ENCODE measurements at regions not wholly inside any gene's neighbourhood (a gene's known extent, or its start where the extent isn't known, plus 50 kb on each side); places are given as distances from the start of the nearest gene placed in this dataset.

- in situ Hi-C loops (cut with MboI; ENCODE audit: low sequenced_read_pairs) = no loop called here
Measured at GRCh38 chr22:47391169-47392053, 629.0 kb downstream of the TBC1D22A start.

GRCh38 chr22:47390026-47390970 is 627.8 kb downstream of the TBC1D22A start:
- in situ Hi-C loops (cut with MboI; ENCODE audit: low sequenced_read_pairs) = no loop called here

GRCh38 chr22:47389201-47389600 is 626.8 kb downstream of the TBC1D22A start:
- in situ Hi-C loops (cut with MboI; ENCODE audit: low sequenced_read_pairs) = no loop called here

GRCh38 chr22:47388778-47389177 is 626.3 kb downstream of the TBC1D22A start:
- in situ Hi-C loops (cut with MboI; ENCODE audit: low sequenced_read_pairs) = no loop called here

- in situ Hi-C loops (cut with MboI; ENCODE audit: low sequenced_read_pairs) = no loop called here
Measured at GRCh38 chr22:47388331-47388730, 625.9 kb downstream of the TBC1D22A start.

- in situ Hi-C loops (cut with MboI; ENCODE audit: low sequenced_read_pairs) = no loop called here
Measured at GRCh38 chr22:47386812-47387510, 624.5 kb downstream of the TBC1D22A start.

- in situ Hi-C loops (cut with MboI; ENCODE audit: low sequenced_read_pairs) = no loop called here
Measured at GRCh38 chr22:47384977-47385376, 622.5 kb downstream of the TBC1D22A start.

- in situ Hi-C loops (cut with MboI; ENCODE audit: low sequenced_read_pairs) = no loop called here
Measured at GRCh38 chr22:47382164-47382890, 619.9 kb downstream of the TBC1D22A start.

- in situ Hi-C loops (cut with MboI; ENCODE audit: low sequenced_read_pairs) = no loop called here
Measured at GRCh38 chr22:47381240-47381639, 618.8 kb downstream of the TBC1D22A start.

- in situ Hi-C loops (cut with MboI; ENCODE audit: low sequenced_read_pairs) = no loop called here
Measured at GRCh38 chr22:47380692-47381091, 618.2 kb downstream of the TBC1D22A start.

- in situ Hi-C loops (cut with MboI; ENCODE audit: low sequenced_read_pairs) = no loop called here
Measured at GRCh38 chr22:47379037-47379436, 616.6 kb downstream of the TBC1D22A start.

- in situ Hi-C loops (cut with MboI; ENCODE audit: low sequenced_read_pairs) = no loop called here
Measured at GRCh38 chr22:47377926-47378560, 615.6 kb downstream of the TBC1D22A start.

GRCh38 chr22:47376901-47377505 is 614.6 kb downstream of the TBC1D22A start:
- in situ Hi-C loops (cut with MboI; ENCODE audit: low sequenced_read_pairs) = no loop called here

- in situ Hi-C loops (cut with MboI; ENCODE audit: low sequenced_read_pairs) = no loop called here
Measured at GRCh38 chr22:47376322-47376700, 613.9 kb downstream of the TBC1D22A start.

- in situ Hi-C loops (cut with MboI; ENCODE audit: low sequenced_read_pairs) = no loop called here
Measured at GRCh38 chr22:47375621-47376321, 613.3 kb downstream of the TBC1D22A start.

- in situ Hi-C loops (cut with MboI; ENCODE audit: low sequenced_read_pairs) = no loop called here
Measured at GRCh38 chr22:47374901-47375575, 612.6 kb downstream of the TBC1D22A start.

- in situ Hi-C loops (cut with MboI; ENCODE audit: low sequenced_read_pairs) = no loop called here
Measured at GRCh38 chr22:47374273-47374771, 611.9 kb downstream of the TBC1D22A start.

GRCh38 chr22:47373648-47374272 is 611.3 kb downstream of the TBC1D22A start:
- in situ Hi-C loops (cut with MboI; ENCODE audit: low sequenced_read_pairs) = no loop called here
